ENCODE measurements at regions not wholly inside any gene's neighbourhood (a gene's known extent, or its start where the extent isn't known, plus 50 kb on each side); places are given as distances from the start of the nearest gene placed in this dataset.

- TF ChIP-seq CTCF (conservative IDR thresholded peaks at IDR 0.05), result no peak
- no peak for TF ChIP-seq ZFX (IDR thresholded peaks at IDR 0.05)
Observed at GRCh38 chr1:114249691-114250090, 96.0 kb upstream of the SYT6 start.

Measured in C4-2B (cell line).